Left ventricle myocardium superior (tissue), 1 donor: ENCODE measurements at regions not wholly inside any gene's neighbourhood (a gene's known extent, or its start where the extent isn't known, plus 50 kb on each side); places are given as distances from the start of the nearest gene placed in this dataset.

Experiments used
- ATAC-seq: fragments of 200-7000 bp; cut with Tn5 transposase; one replicate; pipeline ENCODE4 v1.9.1; 2020; ENCODE audit warnings: mild to moderate bottlenecking, moderate library complexity
- DNase-seq: peaks from one replicate; pipeline ENCODE4 v3.0.0-alpha.2; 2020
- intact Hi-C: fragments of 100-400 bp; cut with micrococcal nuclease; formaldehyde crosslinking; loops from one replicate; pipeline ENCODE4 v1.11.0; 2022
- donor health status: DM: no; HTN: yes; CAD: no; lungs with severe emphysema.

GRCh38 chr4:121451310-121451709 is 70.5 kb upstream of the QRFPR start:
- intact Hi-C loops = no loop called here
- no peak for ATAC-seq
- DNase-seq = no peak

GRCh38 chr4:121449416-121449815 is 68.6 kb upstream of the QRFPR start:
- DNase-seq (no peak), ATAC-seq (no peak)
- intact Hi-C loops = no loop called here

- DNase-seq (no peak), ATAC-seq (no peak)
- intact Hi-C loops = no loop called here
Measured at GRCh38 chr4:121448231-121448630, 67.4 kb upstream of the QRFPR start.

GRCh38 chr4:121439669-121440068 is 58.9 kb upstream of the QRFPR start:
- intact Hi-C loops = no loop called here
- ATAC-seq = no peak
- DNase-seq = no peak
